Heart left ventricle (tissue), 13 donors: ENCODE measurements at regions not wholly inside any gene's neighbourhood (a gene's known extent, or its start where the extent isn't known, plus 50 kb on each side); places are given as distances from the start of the nearest gene placed in this dataset.

Experiments used
- POLR2A ChIP-seq, 2 donors: fragments of 450-650 bp; IDR thresholded peaks; one replicate each; pipeline ENCODE4 v1.6.1; 2017; ENCODE audit warnings: antibody characterized with exemption in 2 of 2, mild to moderate bottlenecking in 2 of 2, moderate library complexity in 2 of 2
- TF ChIP-seq, protein P1 (sequence below), 12 donors: fragments of 200-600 bp; sonication (generic) in 4 of 12; IDR thresholded peaks; one replicate each; pipeline versions ENCODE4 v1.5.0 to v1.8.0; 2018 to 2022; ENCODE audit warnings: antibody characterized with exemption in 12 of 12, mild to moderate bottlenecking in 5 of 12
- donor health status: ischemic (EF 13 %, LVEDD 7.1; RV severe dilation, severe dysfunction).
- donor health status: DM: no; HTN: yes; CAD: no.
- donor health status: DM: no; HTN: no; CAD: no.
- donor health status: ischemic (EF 25% LVEDD 6.9; RV normal size, moderate dysfunction).
- donor health status: ischemic (EF 25% LVEDD 5.7; RV mildly dilated, moderate dysfunction).
- donor health status: ischemic (EF 35%, LVEDD 5.7; RV mildly dilated, moderate dysfunction).
- donor health status: nonischemic (EF 11% LVEDD 7.7; RV severe dilation, severe dysfunction).
- donor health status: DM: yes; HTN: yes; CAD: no.
- donor health status: PGD.
- donor health status: ischemic (EF 29% LVEDD 5.4; RV normal size, mild dysfunction).
- donor health status: nonischemic (EF 23%, LVEDD 6.1; RV moderate dilation, normal function).

DNA sequence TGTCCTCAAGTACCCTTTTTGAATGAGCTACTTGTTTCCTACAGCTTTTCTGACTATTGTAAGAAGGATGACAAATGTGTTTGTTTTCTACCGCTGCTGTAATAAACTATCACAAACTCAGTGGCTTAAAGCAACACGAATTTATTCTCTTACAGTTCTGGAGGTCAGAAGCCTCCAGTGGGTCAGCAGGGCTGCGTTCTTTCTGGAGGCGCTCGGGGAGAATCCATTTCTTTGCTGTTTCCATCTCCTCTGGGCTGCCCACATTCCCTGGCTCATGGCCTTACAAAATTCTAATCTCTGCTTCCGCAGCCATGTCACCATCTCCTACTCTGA, 128.5 kb downstream of the SPP2 start:
- TF ChIP-seq, protein P1, sequence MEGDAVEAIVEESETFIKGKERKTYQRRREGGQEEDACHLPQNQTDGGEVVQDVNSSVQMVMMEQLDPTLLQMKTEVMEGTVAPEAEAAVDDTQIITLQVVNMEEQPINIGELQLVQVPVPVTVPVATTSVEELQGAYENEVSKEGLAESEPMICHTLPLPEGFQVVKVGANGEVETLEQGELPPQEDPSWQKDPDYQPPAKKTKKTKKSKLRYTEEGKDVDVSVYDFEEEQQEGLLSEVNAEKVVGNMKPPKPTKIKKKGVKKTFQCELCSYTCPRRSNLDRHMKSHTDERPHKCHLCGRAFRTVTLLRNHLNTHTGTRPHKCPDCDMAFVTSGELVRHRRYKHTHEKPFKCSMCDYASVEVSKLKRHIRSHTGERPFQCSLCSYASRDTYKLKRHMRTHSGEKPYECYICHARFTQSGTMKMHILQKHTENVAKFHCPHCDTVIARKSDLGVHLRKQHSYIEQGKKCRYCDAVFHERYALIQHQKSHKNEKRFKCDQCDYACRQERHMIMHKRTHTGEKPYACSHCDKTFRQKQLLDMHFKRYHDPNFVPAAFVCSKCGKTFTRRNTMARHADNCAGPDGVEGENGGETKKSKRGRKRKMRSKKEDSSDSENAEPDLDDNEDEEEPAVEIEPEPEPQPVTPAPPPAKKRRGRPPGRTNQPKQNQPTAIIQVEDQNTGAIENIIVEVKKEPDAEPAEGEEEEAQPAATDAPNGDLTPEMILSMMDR (IDR thresholded peaks at IDR 0.05) = no peak
- no peak for TF ChIP-seq POLR2A (IDR thresholded peaks at IDR 0.05)
